HCT116 (cell line): ENCODE measurements at regions not wholly inside any gene's neighbourhood (a gene's known extent, or its start where the extent isn't known, plus 50 kb on each side); places are given as distances from the start of the nearest gene placed in this dataset.
"Not testable (repeated sequence)": the region's sequence is repeated elsewhere in the genome, so short reads cannot be mapped to it uniquely, and the experiment has no call there.

ENCODE experiments used
- ATAC-seq: fragments of 200-7000 bp; cut with Tn5 transposase; 2 replicates; pipeline ENCODE4 v1.9.1; 2020; ENCODE audit warnings: mild to moderate bottlenecking, moderate library complexity
- BruUV-seq: library from RNA; stranded (reverse); fragments of 400-500 nt; replicated peaks from 2 replicates; lab custom pipeline; 2021; lab: Mats Ljungman, UMichigan
- CTCF ChIA-PET: fragments of 300-600 bp; sonication (Branson Sonifier 250); formaldehyde crosslinking; loops from one replicate; lab custom pipeline; 2021; ENCODE audit warnings: antibody characterized with exemption; lab: Charles Lee
- POLR2A ChIA-PET: fragments of 300-600, 350-600 bp; sonication (Branson Sonifier 250); formaldehyde crosslinking; loops from one replicate; lab custom pipeline; 2021; ENCODE audit warnings: antibody characterized with exemption; lab: Charles Lee
- RAD21 ChIA-PET, 2 experiments: fragments of 300-600 bp; sonication (Branson Sonifier 250); formaldehyde crosslinking; loops; one replicate each; lab custom pipeline; 2023; ENCODE audit warnings: low total read pairs in 2 of 2; ENCODE audit not compliant: uncharacterized antibody in 2 of 2, unreplicated experiment in 2 of 2, low non-redundant PET in 1 of 2; lab: Charles Lee
- DNase-seq: peaks from one replicate; pipeline ENCODE4 v3.0.0-alpha.2; 2010; ENCODE audit warnings: low read depth, low spot score
- H2AFZ ChIP-seq: fragments of 200-600 bp; shearing (Covaris generic), sonication (generic); 2 replicates; pipeline ENCODE4 v1.6.1; 2017; ENCODE audit warnings: low read depth, mixed run types, mixed read lengths, antibody characterized with exemption, low read length; ENCODE audit not compliant: poor library complexity, severe bottlenecking
- H3K27ac ChIP-seq: 2 replicates; pipeline ENCODE4 v1.5.1; 2012; ENCODE audit warnings: low read depth, low read length
- H3K27me3 ChIP-seq: fragments of 200-600 bp; sonication (generic); 2 replicates; pipeline ENCODE4 v1.6.1; 2016; ENCODE audit warnings: mixed run types, low read length, mixed read lengths; ENCODE audit not compliant: insufficient read depth
- H3K36me3 ChIP-seq, 2 experiments: fragments of 200-500 bp in 1 of 2; fragments of 200-600 bp in 1 of 2; sonication (Bioruptor generic) in 1 of 2; sonication (generic) in 1 of 2; 2 replicates each; pipeline versions ENCODE4 v1.5.1 to v1.6.1; 2014 to 2016; ENCODE audit warnings: low read length in 2 of 2, inconsistent platforms in 1 of 2, mixed read lengths in 1 of 2, mixed run types in 1 of 2; ENCODE audit not compliant: insufficient read depth in 2 of 2, control insufficient read depth in 1 of 2
- H3K4me1 ChIP-seq, 2 experiments: fragments of 200-600 bp in 1 of 2; sonication (generic) in 1 of 2; 2 replicates each; pipeline versions ENCODE4 v1.5.1 to v1.6.1; 2012 to 2017; ENCODE audit warnings: low read length in 2 of 2, inconsistent platforms in 1 of 2, mild to moderate bottlenecking in 1 of 2, mixed read lengths in 1 of 2, mixed run types in 1 of 2, moderate library complexity in 1 of 2; ENCODE audit not compliant: insufficient read depth in 2 of 2, control insufficient read depth in 1 of 2
- H3K4me2 ChIP-seq: fragments of 200-600 bp; sonication (generic); 2 replicates; pipeline ENCODE4 v1.6.1; 2017; ENCODE audit warnings: mixed run types, low read length, mixed read lengths
- H3K4me3 ChIP-seq, 2 experiments: fragments of 200-600 bp in 1 of 2; sonication (generic) in 1 of 2; replicated peaks in 1 of 2; 2 replicates each; pipeline ENCODE4 v1.5.1; 2011 to 2016; ENCODE audit warnings: low read length in 2 of 2, control low read depth in 1 of 2, low read depth in 1 of 2, mild to moderate bottlenecking in 1 of 2, mixed read lengths in 1 of 2, mixed run types in 1 of 2
- H3K79me2 ChIP-seq: fragments of 200-600 bp; sonication (generic); 2 replicates; pipeline ENCODE4 v1.6.1; 2017; ENCODE audit warnings: mild to moderate bottlenecking, mixed run types, low read length, moderate library complexity, mixed read lengths; ENCODE audit not compliant: insufficient read depth
- H3K9ac ChIP-seq: fragments of 200-600 bp; sonication (generic); 2 replicates; pipeline ENCODE4 v1.6.1; 2016; ENCODE audit warnings: low read length, mixed read lengths
- H3K9me2 ChIP-seq: fragments of 200-600 bp; sonication (generic), shearing (Covaris generic); 2 replicates; pipeline ENCODE4 v1.6.1; 2017; ENCODE audit warnings: mixed run types, mild to moderate bottlenecking, moderate library complexity; ENCODE audit not compliant: insufficient read depth
- H3K9me3 ChIP-seq, 2 experiments: fragments of 200-500 bp in 1 of 2; fragments of 200-600 bp in 1 of 2; sonication (Bioruptor generic) in 1 of 2; sonication (generic) in 1 of 2; 2 replicates each; pipeline ENCODE4 v1.6.1; 2014 to 2017; ENCODE audit warnings: low read length in 2 of 2, mixed read lengths in 2 of 2, inconsistent platforms in 1 of 2, low read depth in 1 of 2, mild to moderate bottlenecking in 1 of 2, mixed run types in 1 of 2, moderate library complexity in 1 of 2; ENCODE audit not compliant: control insufficient read depth in 1 of 2, insufficient read depth in 1 of 2
- H4K20me1 ChIP-seq: fragments of 200-600 bp; sonication (generic), shearing (Covaris generic); 2 replicates; pipeline ENCODE4 v1.6.1; 2017; ENCODE audit warnings: mixed run types, mild to moderate bottlenecking, moderate library complexity; ENCODE audit not compliant: insufficient read depth
- CBX3 ChIP-seq: IDR thresholded peaks from 2 replicates; pipeline ENCODE4 v1.6.1; 2012; ENCODE audit warnings: low read depth
- CTCF ChIP-seq, 3 experiments: fragments of 200-600 bp in 1 of 3; sonication (generic) in 1 of 3; IDR thresholded peaks in 2 of 3; conservative IDR thresholded peaks in 1 of 3; 2 replicates each; pipeline ENCODE4 v1.5.1; 2012 to 2017; ENCODE audit warnings: low read depth in 2 of 3, low read length in 2 of 3, antibody characterized with exemption in 1 of 3, borderline replicate concordance in 1 of 3, control low read depth in 1 of 3, mild to moderate bottlenecking in 1 of 3, mixed read lengths in 1 of 3, mixed run types in 1 of 3, moderate library complexity in 1 of 3; ENCODE audit not compliant: insufficient read depth in 1 of 3
- FOSL1 ChIP-seq: IDR thresholded peaks from 2 replicates; pipeline ENCODE4 v1.6.1; 2012; ENCODE audit warnings: low read depth
- MAX ChIP-seq: IDR thresholded peaks from 2 replicates; pipeline ENCODE4 v1.6.1; 2012
- RAD21 ChIP-seq: IDR thresholded peaks from 2 replicates; pipeline ENCODE4 v1.6.1; 2012; ENCODE audit warnings: low read depth, mild to moderate bottlenecking
- SP1 ChIP-seq: IDR thresholded peaks from 2 replicates; pipeline ENCODE4 v1.6.1; 2012; ENCODE audit warnings: low read depth
- YY1 ChIP-seq: IDR thresholded peaks from 2 replicates; pipeline ENCODE4 v1.6.1; 2011; ENCODE audit warnings: low read length, low read depth, moderate library complexity, mild to moderate bottlenecking; ENCODE audit not compliant: insufficient replicate concordance; ENCODE audit errors: extremely low read depth
- ZNF274 ChIP-seq: fragments of 200-500 bp; sonication (Bioruptor generic); IDR thresholded peaks from 2 replicates; pipeline ENCODE4 v1.6.1; 2014; ENCODE audit warnings: mild to moderate bottlenecking, low read depth, low read length, inconsistent platforms
- intact Hi-C: fragments of 100-400 bp; cut with micrococcal nuclease; formaldehyde crosslinking; loops from 2 replicates; pipeline ENCODE4 v1.10.0; 2022

- no peak for DNase-seq
- no peak overlapping the region for H3K27ac ChIP-seq
- H2AFZ ChIP-seq: no peak overlapping the region
- no TSS peak for BruUV-seq
- ChIA-PET RAD21 (no interaction called here), POLR2A (no interaction called here)
- H4K20me1 ChIP-seq: no peaks in the 10 kb centered on the region
- H3K27me3 ChIP-seq: no peaks in the 10 kb centered on the region
- H3K9me2 ChIP-seq: no peaks in the 10 kb centered on the region
- no peak overlapping the region for H3K4me2 ChIP-seq
- H3K9ac ChIP-seq: no peak overlapping the region
- TF ChIP-seq ZNF274 (no peak), CBX3 (no peak), YY1 (no peak), MAX (no peak), RAD21 (no peak)
- TF ChIP-seq, all 23 proteins: peak for 0
- H3K9me3 ChIP-seq: peaks cover 0 to 3% of the 10 kb centered on the region in 2 experiments; a peak in 2 of 4 replicates
- ATAC-seq: no peak
- intact Hi-C loops: no loop called here
- no peak overlapping the region for H3K4me3 ChIP-seq
- H3K4me1 ChIP-seq: no peaks in the 10 kb centered on the region
- H3K79me2 ChIP-seq: no peaks in the 10 kb centered on the region
- H3K36me3 ChIP-seq: no peaks in the 10 kb centered on the region
- CTCF ChIA-PET: no interaction called here
Measured at GRCh38 chr9:93886911-93887310, 68.2 kb downstream of the BARX1 start.

- Histone ChIP-seq H3K9ac (no peak overlapping the region), H3K4me1 (no peaks in the 10 kb centered on the region), H3K9me2 (no peaks in the 10 kb centered on the region), H3K27ac (no peak overlapping the region), H3K79me2 (no peaks in the 10 kb centered on the region), H3K27me3 (no peaks in the 10 kb centered on the region), H3K4me3 (no peak overlapping the region), H4K20me1 (no peaks in the 10 kb centered on the region), H3K36me3 (no peaks in the 10 kb centered on the region), H3K4me2 (no peak overlapping the region), H2AFZ (no peak overlapping the region), H3K9me3 (no peaks in the 10 kb centered on the region)
- RAD21 ChIA-PET: no interaction called here
- ATAC-seq: no peak
- POLR2A ChIA-PET: no interaction called here
- no peak for DNase-seq
- intact Hi-C loops: no loop called here
- no TSS peak for BruUV-seq
- CTCF ChIA-PET: no interaction called here
- TF ChIP-seq FOSL1: no peak
- no peak for TF ChIP-seq CTCF (IDR thresholded peaks at IDR 0.05 in 2 of 3, conservative IDR thresholded peaks at IDR 0.05 in 1 of 3; ENCODE audit: borderline replicate concordance in 1 of 3, insufficient read depth in 1 of 3, low read depth in 2 of 3, low read length in 2 of 3)
- TF ChIP-seq SP1: no peak
Measured at GRCh38 chr9:93884808-93885207, 70.3 kb downstream of the BARX1 start.

GRCh38 chr9:93879662-93880407, 75.3 kb downstream of the BARX1 start:
- H3K36me3 ChIP-seq, BruUV-seq, intact Hi-C loops, ATAC-seq, H3K27me3 ChIP-seq, CTCF ChIA-PET, H3K9ac ChIP-seq, H3K4me3 ChIP-seq, DNase-seq, H3K9me2 ChIP-seq, H3K27ac ChIP-seq, H3K79me2 ChIP-seq, POLR2A ChIA-PET, H3K4me1 ChIP-seq, H3K4me2 ChIP-seq, RAD21 ChIA-PET, H2AFZ ChIP-seq, H4K20me1 ChIP-seq: not testable (repeated sequence)
- H3K9me3 ChIP-seq: peaks cover 10 to 14% of the 10 kb centered on the region in 2 experiments
